ENCODE measurements at regions not wholly inside any gene's neighbourhood (a gene's known extent, or its start where the extent isn't known, plus 50 kb on each side); places are given as distances from the start of the nearest gene placed in this dataset.
A peak's percentile ranks its signal among the peaks of the same experiment; 100 is the strongest.

GRCh38 chr9:79131824-79132377, 439.9 kb upstream of the TLE4 start:
- Histone ChIP-seq H3K9me3 (replicated peaks in 1 of 2; ENCODE audit: control insufficient read depth in 1 of 2, insufficient read depth in 1 of 2, low read length in 2 of 2) (no peaks in the 10 kb centered on the region), H2AFZ (ENCODE audit: insufficient read depth, low read depth, low read length, poor library complexity, severe bottlenecking) (no peak overlapping the region), H3K27ac (ENCODE audit: low read depth in 1 of 2, low read length in 2 of 2) (no peak overlapping the region), H3K4me1 (ENCODE audit: control insufficient read depth in 1 of 2, insufficient read depth in 2 of 2, low read length in 2 of 2) (peaks cover 6 to 11% of the 10 kb centered on the region in 2 donors), H3K9ac (ENCODE audit: insufficient read depth, low read length, poor library complexity, severe bottlenecking) (no peak overlapping the region), H3K4me3 (replicated peaks in 1 of 3; ENCODE audit: low read depth in 2 of 3, low read length in 3 of 3) (no peak overlapping the region), H3K79me2 (ENCODE audit: insufficient read depth, low read length) (no peaks in the 10 kb centered on the region), H3K36me3 (replicated peaks in 1 of 2; ENCODE audit: control insufficient read depth in 1 of 2, insufficient read depth in 2 of 2, low read length in 2 of 2) (no peaks in the 10 kb centered on the region), H3K4me2 (replicated peaks; ENCODE audit: extremely low read depth, low read length, poor library complexity, severe bottlenecking) (no peak overlapping the region), H3K27me3 (ENCODE audit: control insufficient read depth in 2 of 2, insufficient read depth in 2 of 2, low read length in 2 of 2) (no peaks in the 10 kb centered on the region), H4K20me1 (ENCODE audit: insufficient read depth, low read length) (no peaks in the 10 kb centered on the region)
- Mint-ChIP-seq H3K9me3 (no peaks in the 10 kb centered on the region), H3K27me3 (ENCODE audit: low read depth in 3 of 3) (peaks cover 0 to 1% (median 0%) of the 10 kb centered on the region in 3 donors), H3K4me3 (no peak overlapping the region), H3K27ac (peak overlapping the region in 1 of 7 donors; percentile 33), H3K36me3 (no peaks in the 10 kb centered on the region), H3K4me1 (peaks cover 11% of the 10 kb centered on the region)
- intact Hi-C loops (cut with micrococcal nuclease), result loop anchor here in 1 of 2 donors (10.0 kb wide), 1 partner anchor 433 kb away; no protein-coding TSS in a partner anchor
- WGBS (ENCODE audit: insufficient coverage), result 86% methylated on average over 1 of the region's 4 CpGs
- no peak for DNase-seq
- TF ChIP-seq CTCF (IDR thresholded peaks at IDR 0.05), result no peak

- intact Hi-C loops (cut with micrococcal nuclease), result loop anchor here in 1 of 2 donors (10.0 kb wide), 1 partner anchor 430 kb away; no protein-coding TSS in a partner anchor
- H2AFZ ChIP-seq (ENCODE audit: insufficient read depth, low read depth, low read length, poor library complexity, severe bottlenecking), result no peak overlapping the region
- H3K4me1 ChIP-seq (ENCODE audit: control insufficient read depth in 1 of 2, insufficient read depth in 2 of 2, low read length in 2 of 2), result peaks cover 6 to 11% of the 10 kb centered on the region in 2 donors
- Mint-ChIP-seq H3K9me3 (no peaks in the 10 kb centered on the region), H3K27me3 (ENCODE audit: low read depth in 3 of 3) (no peaks in the 10 kb centered on the region), H3K27ac (no peak overlapping the region), H3K36me3 (no peaks in the 10 kb centered on the region), H3K4me3 (no peak overlapping the region), H3K4me1 (peaks cover 11% of the 10 kb centered on the region)
- DNase-seq, result no peak
- TF ChIP-seq CTCF (IDR thresholded peaks at IDR 0.05), result no peak
- 87% methylated on average over 3 of the region's 5 CpGs for WGBS (ENCODE audit: insufficient coverage)
- H3K36me3 ChIP-seq (replicated peaks in 1 of 2; ENCODE audit: control insufficient read depth in 1 of 2, insufficient read depth in 2 of 2, low read length in 2 of 2), result no peaks in the 10 kb centered on the region
- H3K9ac ChIP-seq (ENCODE audit: insufficient read depth, low read length, poor library complexity, severe bottlenecking), result no peak overlapping the region
- no peak overlapping the region for H3K4me3 ChIP-seq (replicated peaks in 1 of 3; ENCODE audit: low read depth in 2 of 3, low read length in 3 of 3)
- no peaks in the 10 kb centered on the region for H3K27me3 ChIP-seq (ENCODE audit: control insufficient read depth in 2 of 2, insufficient read depth in 2 of 2, low read length in 2 of 2)
- no peak overlapping the region for H3K4me2 ChIP-seq (replicated peaks; ENCODE audit: extremely low read depth, low read length, poor library complexity, severe bottlenecking)
- H3K79me2 ChIP-seq (ENCODE audit: insufficient read depth, low read length), result no peaks in the 10 kb centered on the region
- H3K27ac ChIP-seq (ENCODE audit: low read depth in 1 of 2, low read length in 2 of 2), result no peak overlapping the region
- no peaks in the 10 kb centered on the region for H4K20me1 ChIP-seq (ENCODE audit: insufficient read depth, low read length)
- no peaks in the 10 kb centered on the region for H3K9me3 ChIP-seq (replicated peaks in 1 of 2; ENCODE audit: control insufficient read depth in 1 of 2, insufficient read depth in 1 of 2, low read length in 2 of 2)
Observed at GRCh38 chr9:79134654-79135053, 437.1 kb upstream of the TLE4 start.

Measured in CD14-positive monocyte (primary cell).